Breast epithelium (tissue), 4 donors: ENCODE measurements at regions not wholly inside any gene's neighbourhood (a gene's known extent, or its start where the extent isn't known, plus 50 kb on each side); places are given as distances from the start of the nearest gene placed in this dataset.
"Not testable (repeated sequence)": the region's sequence is repeated elsewhere in the genome, so short reads cannot be mapped to it uniquely, and the experiment has no call there.

ENCODE experiments used
- DNase-seq, 2 donors: peaks; one replicate each; pipeline ENCODE4 v3.0.0-alpha.2; 2019; ENCODE audit warnings: low spot score in 2 of 2
- H3K27ac ChIP-seq, 2 donors: fragments of 200-600 bp; sonication (generic) in 1 of 2; one replicate each; pipeline ENCODE4 v1.5.1; 2016 to 2019; ENCODE audit warnings: mild to moderate bottlenecking in 1 of 2
- H3K27me3 ChIP-seq, 2 donors: fragments of 200-600 bp; sonication (generic) in 1 of 2; one replicate each; pipeline versions ENCODE4 v1.5.1 to v1.6.0; 2017 to 2019; ENCODE audit warnings: control low read depth in 1 of 2, mild to moderate bottlenecking in 1 of 2
- H3K36me3 ChIP-seq: fragments of 200-600 bp; one replicate; pipeline ENCODE4 v1.5.1; 2019
- H3K4me1 ChIP-seq, 2 donors: fragments of 200-600 bp; sonication (generic); one replicate each; pipeline ENCODE4 v1.5.1; 2016 to 2019; ENCODE audit warnings: control low read depth in 1 of 2
- H3K4me3 ChIP-seq, 3 donors: fragments of 200-600 bp; sonication (generic); 1 replicate in 2 of 3; 2 replicates in 1 of 3; pipeline ENCODE4 v1.5.1; 2016 to 2019; ENCODE audit warnings: mild to moderate bottlenecking in 3 of 3, moderate library complexity in 2 of 3
- H3K9me3 ChIP-seq, 2 donors: fragments of 200-600 bp; sonication (generic) in 1 of 2; one replicate each; pipeline ENCODE4 v1.5.1; 2016 to 2019; ENCODE audit warnings: control low read depth in 1 of 2
- CTCF ChIP-seq, 3 donors: fragments of 450-650 bp; IDR thresholded peaks; one replicate each; pipeline ENCODE4 v1.5.1; 2016 to 2017; ENCODE audit warnings: antibody characterized with exemption in 3 of 3, mild to moderate bottlenecking in 3 of 3, moderate library complexity in 3 of 3
- POLR2A ChIP-seq: fragments of 450-650 bp; IDR thresholded peaks from one replicate; pipeline ENCODE4 v1.6.1; 2016; ENCODE audit warnings: antibody characterized with exemption, mild to moderate bottlenecking, moderate library complexity
- POLR2AphosphoS5 ChIP-seq, 3 donors: sonication (generic); formaldehyde crosslinking; IDR thresholded peaks; one replicate each; pipeline ENCODE4 v1.6.1; 2017; ENCODE audit warnings: antibody characterized with exemption in 3 of 3
- intact Hi-C: fragments of 100-400 bp; cut with DNase I; formaldehyde crosslinking; loops from one replicate; pipeline ENCODE4 v1.15.1; 2023; ENCODE audit warnings: low total_unique reads

- TF ChIP-seq CTCF (IDR thresholded peaks at IDR 0.05) (no peak), POLR2AphosphoS5 (IDR thresholded peaks at IDR 0.05) (no peak), POLR2A (no peak)
- intact Hi-C loops, result no loop called here
- no peaks in the 10 kb centered on the region for H3K27me3 ChIP-seq
- no peaks in the 10 kb centered on the region for H3K36me3 ChIP-seq
- peaks cover 6 to 15% of the 10 kb centered on the region in 2 donors for H3K9me3 ChIP-seq
- DNase-seq, result no peak
- no peak overlapping the region for H3K27ac ChIP-seq
- no peak overlapping the region for H3K4me3 ChIP-seq
- H3K4me1 ChIP-seq, result no peaks in the 10 kb centered on the region
Measured at GRCh38 chr10:32217216-32217615, 129.7 kb downstream of the EPC1 start.

GRCh38 chr10:32213838-32214237, 133.1 kb downstream of the EPC1 start:
- H3K27ac ChIP-seq, H3K4me1 ChIP-seq, H3K4me3 ChIP-seq, H3K9me3 ChIP-seq, DNase-seq, intact Hi-C loops, H3K36me3 ChIP-seq, H3K27me3 ChIP-seq: not testable (repeated sequence)

- TF ChIP-seq POLR2AphosphoS5 (IDR thresholded peaks at IDR 0.05) (no peak), CTCF (IDR thresholded peaks at IDR 0.05) (no peak), POLR2A (no peak)
- no peaks in the 10 kb centered on the region for H3K4me1 ChIP-seq
Measured at GRCh38 chr10:32211046-32211363, 136.0 kb downstream of the EPC1 start.

GRCh38 chr10:32210306-32211045, 136.5 kb downstream of the EPC1 start:
- no peak for DNase-seq
- intact Hi-C loops, result no loop called here

More at GRCh38 chr10:32211046-32211363, 136.0 kb downstream of the EPC1 start:
- Histone ChIP-seq H3K27ac (no peak overlapping the region), H3K36me3 (no peaks in the 10 kb centered on the region), H3K27me3 (no peaks in the 10 kb centered on the region), H3K4me3 (no peak overlapping the region), H3K9me3 (no peaks in the 10 kb centered on the region)
- intact Hi-C loops, result no loop called here
- DNase-seq, result no peak

GRCh38 chr10:32208005-32208404, 139.0 kb downstream of the EPC1 start:
- H3K27ac ChIP-seq, H3K9me3 ChIP-seq, H3K4me3 ChIP-seq, H3K4me1 ChIP-seq, H3K27me3 ChIP-seq, DNase-seq, intact Hi-C loops, H3K36me3 ChIP-seq: not testable (repeated sequence)

More at GRCh38 chr10:32210306-32211045, 136.5 kb downstream of the EPC1 start:
- Histone ChIP-seq H3K27ac (no peak overlapping the region), H3K9me3 (no peaks in the 10 kb centered on the region), H3K36me3 (no peaks in the 10 kb centered on the region), H3K4me3 (no peak overlapping the region), H3K4me1 (no peaks in the 10 kb centered on the region), H3K27me3 (no peaks in the 10 kb centered on the region)
- TF ChIP-seq POLR2A (no peak), POLR2AphosphoS5 (IDR thresholded peaks at IDR 0.05) (no peak), CTCF (IDR thresholded peaks at IDR 0.05) (peak in 2 of 3 donors; percentile 16 to 26)

GRCh38 chr10:32207544-32207943, 139.4 kb downstream of the EPC1 start:
- H3K27ac ChIP-seq, result no peak overlapping the region
- intact Hi-C loops, result no loop called here
- TF ChIP-seq POLR2AphosphoS5 (IDR thresholded peaks at IDR 0.05) (no peak), POLR2A (no peak), CTCF (IDR thresholded peaks at IDR 0.05) (peak in 2 of 3 donors; percentile 50 to 61)
- H3K36me3 ChIP-seq, result no peaks in the 10 kb centered on the region
- no peaks in the 10 kb centered on the region for H3K27me3 ChIP-seq
- peak in 1 of 2 donors; percentile 61 for DNase-seq
- no peak overlapping the region for H3K4me3 ChIP-seq
- peaks cover 0 to 3% of the 10 kb centered on the region in 2 donors for H3K9me3 ChIP-seq
- H3K4me1 ChIP-seq, result no peaks in the 10 kb centered on the region
